GM19035 (cell line): ENCODE measurements at regions not wholly inside any gene's neighbourhood (a gene's known extent, or its start where the extent isn't known, plus 50 kb on each side); places are given as distances from the start of the nearest gene placed in this dataset.

Experiments used
- ATAC-seq: cut with Tn5 transposase; IDR thresholded peaks from one replicate; pipeline ENCODE4 v1.9.1; 2021; ENCODE audit not compliant: unreplicated experiment

GRCh38 chr10:131424836-131425491 is 113.4 kb upstream of the TCERG1L start:
- ATAC-seq: no peak

GRCh38 chr10:131425752-131426533 is 114.4 kb upstream of the TCERG1L start:
- ATAC-seq: no peak

GRCh38 chr10:131426534-131426898 is 115.0 kb upstream of the TCERG1L start:
- ATAC-seq: no peak

GRCh38 chr10:131427281-131427680 is 115.8 kb upstream of the TCERG1L start:
- no peak for ATAC-seq

GRCh38 chr10:131427901-131428300 is 116.4 kb upstream of the TCERG1L start:
- ATAC-seq: no peak

- no peak for ATAC-seq
These were observed 117.6 kb upstream of the TCERG1L start for GRCh38 chr10:131429141-131429540.

GRCh38 chr10:131429942-131430341 is 118.4 kb upstream of the TCERG1L start:
- ATAC-seq: no peak

GRCh38 chr10:131430716-131431412 is 119.3 kb upstream of the TCERG1L start:
- no peak for ATAC-seq

- no peak for ATAC-seq
These were observed 120.0 kb upstream of the TCERG1L start for GRCh38 chr10:131431533-131431932.

- no peak for ATAC-seq
These were observed 120.6 kb upstream of the TCERG1L start for GRCh38 chr10:131431978-131432690.

GRCh38 chr10:131433568-131433967 is 122.0 kb upstream of the TCERG1L start:
- ATAC-seq: no peak

GRCh38 chr10:131435232-131435631 is 123.7 kb upstream of the TCERG1L start:
- ATAC-seq: no peak

GRCh38 chr10:131435760-131436457 is 124.4 kb upstream of the TCERG1L start:
- ATAC-seq: no peak

- no peak for ATAC-seq
These were observed 124.9 kb upstream of the TCERG1L start for GRCh38 chr10:131436458-131436857.

- no peak for ATAC-seq
These were observed 126.3 kb upstream of the TCERG1L start for GRCh38 chr10:131437556-131438475.

- no peak for ATAC-seq
These were observed 127.1 kb upstream of the TCERG1L start for GRCh38 chr10:131438665-131439064.

- no peak for ATAC-seq
These were observed 128.2 kb upstream of the TCERG1L start for GRCh38 chr10:131439705-131440104.

- ATAC-seq: no peak
These were observed 129.2 kb upstream of the TCERG1L start for GRCh38 chr10:131440405-131441360.

GRCh38 chr10:131442271-131442670 is 130.8 kb upstream of the TCERG1L start:
- no peak for ATAC-seq
